B cell (primary cell): ENCODE measurements at regions not wholly inside any gene's neighbourhood (a gene's known extent, or its start where the extent isn't known, plus 50 kb on each side); places are given as distances from the start of the nearest gene placed in this dataset.

Experiments used
- ATAC-seq: fragments of 200-7000 bp; cut with Tn5 transposase; one replicate; pipeline ENCODE4 v1.10.0; 2021; ENCODE audit warnings: low read depth, mild to moderate bottlenecking, moderate number of reproducible peaks, moderate library complexity
- CTCF ChIA-PET: fragments of 350-600 bp; sonication (Branson Sonifier 250); formaldehyde crosslinking; loops from one replicate; lab custom pipeline; 2021; ENCODE audit warnings: antibody characterized with exemption, inconsistent platforms; lab: Charles Lee
- POLR2A ChIA-PET: fragments of 350-600 bp; sonication (Branson Sonifier 250); formaldehyde crosslinking; loops from one replicate; lab custom pipeline; 2021; ENCODE audit warnings: antibody characterized with exemption; lab: Charles Lee
- DNase-seq: peaks from one replicate; pipeline ENCODE4 v3.0.0; 2013
- H2AFZ ChIP-seq: 2 replicates; pipeline ENCODE4 v1.6.1; 2012; ENCODE audit warnings: mild to moderate bottlenecking, low read depth, low read length; ENCODE audit not compliant: insufficient read depth, poor library complexity, severe bottlenecking
- H3K27ac ChIP-seq, 2 donors: 1 replicate in 1 of 2; 2 replicates in 1 of 2; pipeline ENCODE4 v1.5.1; 2012 to 2013; ENCODE audit warnings: low read length in 2 of 2, mild to moderate bottlenecking in 2 of 2, moderate library complexity in 1 of 2
- H3K27me3 ChIP-seq, 4 experiments: fragments of 200-600 bp in 1 of 4; sonication (generic) in 1 of 4; replicated peaks in 1 of 4; 1 replicate in 2 of 4; 2 replicates in 2 of 4; pipeline versions ENCODE4 v1.6.1 to v1.7.0; 2013 to 2016; ENCODE audit warnings: low read length in 3 of 4, mild to moderate bottlenecking in 2 of 4, mixed read lengths in 1 of 4, moderate library complexity in 1 of 4; ENCODE audit not compliant: insufficient read depth in 4 of 4, control insufficient read depth in 3 of 4; ENCODE audit errors: control extremely low read depth in 1 of 4
- H3K36me3 ChIP-seq, 2 experiments: replicated peaks in 1 of 2; 1 replicate in 1 of 2; 2 replicates in 1 of 2; pipeline versions ENCODE4 v1.6.1 to v1.7.1; 2013; ENCODE audit warnings: low read length in 1 of 2; ENCODE audit not compliant: insufficient read depth in 2 of 2, control insufficient read depth in 1 of 2; ENCODE audit errors: control extremely low read depth in 1 of 2, extremely low read depth in 1 of 2
- H3K4me1 ChIP-seq, 2 donors: fragments of 200-600 bp in 1 of 2; sonication (generic) in 1 of 2; 1 replicate in 1 of 2; 2 replicates in 1 of 2; pipeline versions ENCODE4 v1.5.1 to v1.6.1; 2013 to 2017; ENCODE audit warnings: low read length in 2 of 2; ENCODE audit not compliant: control insufficient read depth in 2 of 2, insufficient read depth in 2 of 2
- H3K4me2 ChIP-seq: replicated peaks from 2 replicates; pipeline ENCODE3; 2012; ENCODE audit warnings: mild to moderate bottlenecking, low read depth, low read length; ENCODE audit not compliant: poor library complexity, severe bottlenecking
- H3K4me3 ChIP-seq, 5 experiments: fragments of 200-600 bp in 1 of 5; sonication (generic) in 1 of 5; 1 replicate in 3 of 5; 2 replicates in 2 of 5; pipeline versions ENCODE4 v1.5.1 to v1.7.0; 2011 to 2016; ENCODE audit warnings: low read length in 4 of 5, mild to moderate bottlenecking in 4 of 5, low read depth in 2 of 5, control low read depth in 1 of 5, moderate library complexity in 1 of 5; ENCODE audit not compliant: insufficient read depth in 1 of 5; ENCODE audit errors: control extremely low read depth in 1 of 5, extremely low read depth in 1 of 5
- H3K79me2 ChIP-seq: fragments of 200-600 bp; sonication (generic); one replicate; pipeline ENCODE4 v1.6.0; 2016; ENCODE audit warnings: low read length; ENCODE audit not compliant: control insufficient read depth, insufficient read depth
- H3K9ac ChIP-seq: fragments of 200-600 bp; sonication (generic); 2 replicates; pipeline ENCODE4 v1.6.1; 2017; ENCODE audit warnings: mild to moderate bottlenecking, low read length, moderate library complexity
- H3K9me3 ChIP-seq, 3 donors: one replicate each; pipeline versions ENCODE4 v1.6.1 to v1.7.1; 2013; ENCODE audit warnings: low read length in 2 of 3; ENCODE audit not compliant: control insufficient read depth in 2 of 3, insufficient read depth in 1 of 3; ENCODE audit errors: control extremely low read depth in 1 of 3
- H4K20me1 ChIP-seq: 2 replicates; pipeline ENCODE4 v1.6.0; 2012; ENCODE audit warnings: mild to moderate bottlenecking, low read length; ENCODE audit not compliant: insufficient read depth, control insufficient read depth, poor library complexity, severe bottlenecking
- H3K27ac Mint-ChIP-seq: one replicate; pipeline ENCODE4 v1.8.0; 2021; ENCODE audit warnings: mixed read lengths
- H3K27me3 Mint-ChIP-seq: one replicate; pipeline ENCODE4 v1.8.0; 2021; ENCODE audit warnings: mixed read lengths
- H3K4me1 Mint-ChIP-seq: one replicate; pipeline ENCODE4 v1.8.0; 2021; ENCODE audit warnings: mixed read lengths
- H3K4me3 Mint-ChIP-seq: one replicate; pipeline ENCODE4 v1.8.0; 2021; ENCODE audit warnings: mixed read lengths
- H3K9me3 Mint-ChIP-seq: one replicate; pipeline ENCODE4 v1.8.0; 2022; ENCODE audit warnings: mixed read lengths; ENCODE audit not compliant: insufficient read depth
- EZH2 ChIP-seq: IDR thresholded peaks from 2 replicates; pipeline ENCODE4 v1.6.1; 2012; ENCODE audit warnings: borderline replicate concordance, low read depth, mild to moderate bottlenecking, moderate library complexity, low read length; ENCODE audit not compliant: insufficient read depth, poor library complexity, severe bottlenecking
- WGBS: methylation state at CpG from one replicate; pipeline ENCODE4 v1.1.5; 2013; ENCODE audit warnings: missing lambda C conversion rate; ENCODE audit not compliant: insufficient coverage; 5-methylcytosine and 5-hydroxymethylcytosine counted together
- intact Hi-C: fragments of 100-400 bp; cut with micrococcal nuclease; formaldehyde crosslinking; loops from one replicate; pipeline ENCODE4 v1.10.0; 2022
- TF ChIP-seq, protein P1 (sequence below): fragments of 200-600 bp; IDR thresholded peaks from one replicate; pipeline ENCODE4 v1.8.0; 2022; ENCODE audit warnings: antibody characterized with exemption, mild to moderate bottlenecking

DNA sequence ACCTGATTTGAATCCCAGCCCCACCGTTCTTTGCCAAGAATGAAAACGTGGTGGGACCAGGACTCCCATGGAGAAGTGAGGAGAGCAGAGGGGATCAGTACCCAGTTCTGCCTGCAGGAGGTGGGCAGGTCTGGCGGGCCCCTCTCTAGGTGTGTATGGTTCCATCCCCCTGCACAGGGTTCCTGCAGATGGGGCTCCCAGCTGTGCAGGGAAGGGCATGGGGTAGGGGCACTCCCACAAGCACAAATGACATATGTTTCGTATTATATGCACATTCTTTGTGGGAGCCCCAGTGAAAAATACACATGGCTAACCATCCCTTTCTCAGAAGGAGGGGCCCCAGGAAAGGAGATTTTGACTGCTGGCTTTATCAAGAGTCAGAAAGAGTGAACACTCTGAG is 144.6 kb downstream of the PLPP3 start:
- intact Hi-C loops, result loop anchor here (5.0 kb wide), 1 partner anchor 38 kb away; no protein-coding TSS in a partner anchor
- peak overlapping the region; percentile 43 for H3K4me2 ChIP-seq
- H2AFZ ChIP-seq, result no peak overlapping the region
- H3K36me3 ChIP-seq, result no peaks in the 10 kb centered on the region
- H3K27ac Mint-ChIP-seq, result peak overlapping the region; percentile 33
- H3K27ac ChIP-seq, result no peak overlapping the region
- no peaks in the 10 kb centered on the region for H3K27me3 Mint-ChIP-seq
- ChIA-PET CTCF (interaction anchor here (1.2 to 2.7 kb wide), 2 partner anchors 150 to 151 kb away, joined by 3 to 8 read pairs; no protein-coding TSS in a partner anchor), POLR2A (no interaction called here)
- no peaks in the 10 kb centered on the region for H3K79me2 ChIP-seq
- H3K27me3 ChIP-seq, result no peaks in the 10 kb centered on the region
- DNase-seq, result peak; percentile 32
- no peak overlapping the region for H3K9ac ChIP-seq
- no peaks in the 10 kb centered on the region for H3K9me3 ChIP-seq
- peak; percentile 26 for ATAC-seq
- no peaks in the 10 kb centered on the region for H3K9me3 Mint-ChIP-seq
- WGBS, result 30% methylated on average over 2 of the region's 4 CpGs
- peak overlapping the region; percentile 67 for H3K4me3 Mint-ChIP-seq
- H3K4me3 ChIP-seq, result no peak overlapping the region
- peaks cover 70% of the 10 kb centered on the region for H3K4me1 Mint-ChIP-seq
- H4K20me1 ChIP-seq, result no peaks in the 10 kb centered on the region
- H3K4me1 ChIP-seq, result peaks cover 63 to 69% of the 10 kb centered on the region in 2 donors
- TF ChIP-seq EZH2, result no peak
- TF ChIP-seq, protein P1, sequence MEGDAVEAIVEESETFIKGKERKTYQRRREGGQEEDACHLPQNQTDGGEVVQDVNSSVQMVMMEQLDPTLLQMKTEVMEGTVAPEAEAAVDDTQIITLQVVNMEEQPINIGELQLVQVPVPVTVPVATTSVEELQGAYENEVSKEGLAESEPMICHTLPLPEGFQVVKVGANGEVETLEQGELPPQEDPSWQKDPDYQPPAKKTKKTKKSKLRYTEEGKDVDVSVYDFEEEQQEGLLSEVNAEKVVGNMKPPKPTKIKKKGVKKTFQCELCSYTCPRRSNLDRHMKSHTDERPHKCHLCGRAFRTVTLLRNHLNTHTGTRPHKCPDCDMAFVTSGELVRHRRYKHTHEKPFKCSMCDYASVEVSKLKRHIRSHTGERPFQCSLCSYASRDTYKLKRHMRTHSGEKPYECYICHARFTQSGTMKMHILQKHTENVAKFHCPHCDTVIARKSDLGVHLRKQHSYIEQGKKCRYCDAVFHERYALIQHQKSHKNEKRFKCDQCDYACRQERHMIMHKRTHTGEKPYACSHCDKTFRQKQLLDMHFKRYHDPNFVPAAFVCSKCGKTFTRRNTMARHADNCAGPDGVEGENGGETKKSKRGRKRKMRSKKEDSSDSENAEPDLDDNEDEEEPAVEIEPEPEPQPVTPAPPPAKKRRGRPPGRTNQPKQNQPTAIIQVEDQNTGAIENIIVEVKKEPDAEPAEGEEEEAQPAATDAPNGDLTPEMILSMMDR, result peak; percentile 44

DNA sequence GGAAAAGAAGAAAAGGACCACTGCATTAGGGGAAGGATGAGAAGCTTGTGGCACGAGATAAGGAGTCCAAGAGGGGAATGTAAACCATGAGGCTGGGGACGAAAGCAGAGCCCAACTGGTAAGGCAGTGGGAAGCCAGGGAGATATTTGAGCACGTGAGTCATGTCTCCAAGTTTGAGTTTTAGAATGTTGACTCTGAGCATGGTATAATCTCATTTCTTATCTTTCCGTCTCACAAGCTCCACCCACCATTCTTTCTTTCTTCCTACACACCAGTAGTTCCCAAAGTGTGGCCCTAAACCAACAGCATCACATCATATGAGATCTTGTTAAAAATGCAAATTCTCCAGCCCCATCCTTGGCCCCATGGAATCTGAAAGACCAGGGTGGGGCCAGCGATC is 145.3 kb downstream of the PLPP3 start:
- Histone ChIP-seq H2AFZ (no peak overlapping the region), H3K9me3 (no peaks in the 10 kb centered on the region), H3K4me3 (no peak overlapping the region), H3K79me2 (no peaks in the 10 kb centered on the region), H3K36me3 (no peaks in the 10 kb centered on the region), H3K27me3 (no peaks in the 10 kb centered on the region), H4K20me1 (no peaks in the 10 kb centered on the region), H3K27ac (no peak overlapping the region), H3K9ac (no peak overlapping the region), H3K4me2 (peak overlapping the region; percentile 55), H3K4me1 (peaks cover 66 to 72% of the 10 kb centered on the region in 2 donors)
- Mint-ChIP-seq H3K4me1 (peaks cover 69% of the 10 kb centered on the region), H3K4me3 (peak overlapping the region; percentile 67), H3K27ac (peak overlapping the region; percentile 27), H3K27me3 (no peaks in the 10 kb centered on the region), H3K9me3 (no peaks in the 10 kb centered on the region)
- ChIA-PET POLR2A (interaction anchor here (0.6 kb wide), 1 partner anchor 104 kb away, joined by 5 read pairs; no protein-coding TSS in a partner anchor), CTCF (interaction anchor here (0.6 to 2.7 kb wide), 5 partner anchors 9 to 152 kb away, joined by 3 to 8 read pairs (median 3); no protein-coding TSS in a partner anchor)
- TF ChIP-seq EZH2, result no peak
- TF ChIP-seq, protein P1, result no peak
- intact Hi-C loops, result loop anchor here (5.0 kb wide), 1 partner anchor 38 kb away; no protein-coding TSS in a partner anchor
- no peak for DNase-seq
- 73% methylated on average over 4 of the region's 5 CpGs for WGBS
- no peak for ATAC-seq
